Hematopoietic multipotent progenitor cell treated with erythropoietin and hydrocortisone succinate and interleukin-3 and kit ligand, for 8 days (in vitro differentiated cells): ENCODE measurements at regions not wholly inside any gene's neighbourhood (a gene's known extent, or its start where the extent isn't known, plus 50 kb on each side); places are given as distances from the start of the nearest gene placed in this dataset.
"Not testable (repeated sequence)": the region's sequence is repeated elsewhere in the genome, so short reads cannot be mapped to it uniquely, and the experiment has no call there.

Source experiments
- DNase-seq: peaks from one replicate; pipeline ENCODE4 v3.0.0-alpha.2; 2015

DNA sequence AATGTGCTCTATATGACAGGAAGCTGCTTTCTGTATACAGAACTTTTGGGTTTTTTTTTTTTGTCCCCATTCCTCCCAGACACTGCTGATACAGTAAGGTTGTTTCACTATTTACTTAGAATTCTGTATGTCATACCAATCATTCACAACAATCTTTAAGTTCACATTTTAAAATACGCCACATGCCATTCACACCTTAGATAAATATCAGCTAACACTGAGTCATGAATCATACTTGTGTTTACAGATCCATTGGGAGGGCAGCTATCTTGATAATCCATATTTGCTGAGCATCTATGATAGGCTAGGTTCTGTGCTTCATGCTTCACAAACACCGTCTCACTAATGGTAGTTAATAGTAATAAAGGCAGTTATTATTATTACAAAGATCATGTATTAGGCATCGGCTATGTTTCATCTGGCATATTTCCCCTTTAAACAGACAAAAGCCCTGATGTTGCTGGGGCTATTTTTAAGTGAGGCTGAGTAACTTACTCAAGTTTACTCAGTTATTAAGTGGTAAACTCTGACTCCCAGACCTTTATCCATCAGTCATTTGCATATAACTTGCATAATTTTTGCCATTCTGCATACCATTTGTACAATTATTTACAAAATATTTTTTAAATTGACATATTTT, 152.2 kb upstream of the HMHB1 start:
- no peak for DNase-seq

- DNase-seq: no peak
Measured at GRCh38 chr5:143658956-143659355, 153.0 kb upstream of the HMHB1 start.

- no peak for DNase-seq
Measured at GRCh38 chr5:143657647-143658285, 154.2 kb upstream of the HMHB1 start.

- DNase-seq: no peak
Measured at GRCh38 chr5:143653766-143654282, 158.1 kb upstream of the HMHB1 start.

DNA sequence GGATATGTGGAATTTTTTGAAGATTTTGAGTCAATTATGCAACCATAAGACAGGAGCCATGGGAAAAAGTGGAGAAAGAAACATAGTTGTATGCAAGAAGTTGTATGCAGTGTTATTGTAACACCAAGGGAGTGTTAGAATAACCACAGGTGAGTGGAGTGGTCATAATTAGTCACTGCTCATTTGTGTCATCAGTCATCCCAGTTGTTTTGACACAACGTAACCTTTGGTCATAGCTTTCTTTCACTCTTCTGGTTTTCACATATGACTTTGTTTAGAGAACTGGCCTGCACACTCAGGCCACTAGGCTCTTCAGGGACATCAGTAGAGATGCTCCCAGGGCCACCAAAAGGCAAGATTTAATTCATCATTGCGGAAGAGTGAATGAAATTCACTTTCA, 158.7 kb upstream of the HMHB1 start:
- DNase-seq: no peak

DNA sequence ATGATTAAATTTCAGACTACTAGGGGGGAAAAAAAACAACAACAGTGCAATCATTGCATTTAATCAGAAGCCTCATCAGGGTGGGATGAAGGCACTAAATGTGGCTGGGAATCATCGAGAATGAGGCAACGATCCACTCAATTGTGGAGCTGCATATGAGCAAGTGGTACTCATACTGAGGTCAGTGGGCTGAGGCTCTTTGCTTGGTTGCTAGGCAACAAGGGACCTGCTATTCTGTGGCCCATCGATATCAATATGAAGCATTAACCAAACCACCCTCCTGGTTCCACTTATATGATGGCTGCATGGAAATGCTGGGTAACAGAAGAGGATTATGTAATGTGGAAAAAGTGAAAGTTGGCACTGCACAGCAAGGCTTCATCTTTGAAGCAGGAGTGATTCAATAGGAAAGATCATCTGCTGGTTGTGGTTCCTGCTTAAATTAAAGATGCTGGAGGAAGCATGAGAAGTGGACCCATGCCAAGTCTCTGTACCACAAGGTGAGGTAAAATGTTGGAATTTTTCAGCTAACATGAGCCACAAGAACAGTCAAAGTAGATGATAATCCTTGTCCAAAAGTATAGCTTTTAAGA, 159.8 kb upstream of the HMHB1 start:
- DNase-seq: no peak

- DNase-seq: no peak
Measured at GRCh38 chr5:143649937-143650621, 161.9 kb upstream of the HMHB1 start.

DNA sequence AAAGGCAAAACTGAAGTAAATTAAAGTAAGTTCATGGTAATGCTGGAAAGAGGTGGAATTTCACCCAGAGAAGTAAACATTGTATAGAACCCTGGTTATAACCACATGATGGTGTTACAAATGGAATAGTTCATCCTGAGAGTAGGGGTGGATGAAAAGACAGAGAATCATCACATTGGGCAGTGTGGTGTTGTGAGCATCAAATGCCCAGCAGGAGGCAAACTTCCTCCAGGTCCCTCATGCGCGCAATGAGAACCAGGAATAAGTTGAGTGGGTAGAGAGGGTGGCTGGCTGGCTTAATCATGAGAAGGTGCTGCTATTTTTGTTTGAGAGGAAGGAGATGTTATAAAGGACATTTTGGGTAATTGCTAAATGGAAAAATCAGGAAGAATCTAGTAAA, 163.3 kb upstream of the HMHB1 start:
- no peak for DNase-seq

GRCh38 chr5:143646961-143647360, 165.0 kb upstream of the HMHB1 start:
- DNase-seq: no peak

- no peak for DNase-seq
Measured at GRCh38 chr5:143645356-143645755, 166.6 kb upstream of the HMHB1 start.

DNA sequence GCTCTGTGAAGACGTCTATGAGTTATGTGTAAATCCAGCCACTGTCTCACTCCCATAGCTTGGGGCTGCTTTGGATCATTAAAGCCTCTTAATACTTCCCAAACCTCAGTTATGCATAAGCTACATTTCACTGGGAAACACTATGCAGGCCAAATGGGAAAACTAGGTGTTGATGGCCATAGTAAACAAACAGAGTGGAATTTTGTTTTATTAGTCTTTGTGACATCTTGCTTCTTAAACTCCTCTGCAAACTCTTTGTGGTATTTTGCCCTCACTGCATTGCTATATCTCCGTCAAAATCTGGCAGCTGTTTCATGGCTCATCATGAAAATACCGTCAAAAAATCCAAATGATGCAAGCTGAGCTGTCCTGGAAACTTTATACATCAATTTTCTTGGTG, 167.2 kb upstream of the HMHB1 start:
- DNase-seq: no peak

- DNase-seq: no peak
Measured at GRCh38 chr5:143642791-143643190, 169.2 kb upstream of the HMHB1 start.

DNA sequence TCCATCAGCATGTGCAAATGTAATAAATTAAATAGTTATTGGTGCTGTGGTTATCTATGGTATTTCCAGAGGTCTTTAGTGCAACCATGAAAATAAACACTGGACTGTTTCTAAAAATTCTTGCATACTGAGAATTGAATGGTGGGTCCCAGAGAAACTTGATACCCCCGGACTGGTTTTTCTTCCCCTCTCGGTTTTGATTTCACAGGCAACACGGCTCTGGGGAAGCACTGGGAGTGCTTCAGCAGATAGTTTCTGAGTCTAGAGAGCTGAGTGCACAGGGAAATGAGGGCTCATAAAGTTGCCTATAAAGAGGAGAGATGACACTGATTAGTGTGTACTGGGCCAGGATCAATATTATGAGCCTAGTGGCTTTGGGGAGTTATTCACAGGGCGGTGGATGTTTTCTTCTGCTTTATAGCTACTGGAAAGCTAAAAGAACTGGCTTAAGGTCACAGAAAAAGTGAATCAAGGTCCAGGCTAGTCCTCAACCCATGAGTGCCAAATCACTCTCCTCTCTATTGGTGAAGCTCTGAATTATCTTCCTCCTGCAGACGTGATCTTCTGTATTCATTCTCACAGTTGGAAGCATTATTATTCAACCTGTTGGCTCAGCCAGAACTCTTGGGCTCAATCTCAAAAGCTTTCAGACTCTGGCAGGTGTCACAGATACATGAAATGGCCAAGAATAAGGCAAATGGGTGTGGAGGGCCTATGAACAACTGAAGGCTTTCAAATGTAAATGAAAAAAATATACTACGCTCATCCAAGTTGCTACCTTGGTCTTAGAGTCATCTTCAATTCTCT, 170.2 kb upstream of the HMHB1 start:
- DNase-seq: no peak

GRCh38 chr5:143638654-143639053, 173.3 kb upstream of the HMHB1 start:
- no peak for DNase-seq

DNA sequence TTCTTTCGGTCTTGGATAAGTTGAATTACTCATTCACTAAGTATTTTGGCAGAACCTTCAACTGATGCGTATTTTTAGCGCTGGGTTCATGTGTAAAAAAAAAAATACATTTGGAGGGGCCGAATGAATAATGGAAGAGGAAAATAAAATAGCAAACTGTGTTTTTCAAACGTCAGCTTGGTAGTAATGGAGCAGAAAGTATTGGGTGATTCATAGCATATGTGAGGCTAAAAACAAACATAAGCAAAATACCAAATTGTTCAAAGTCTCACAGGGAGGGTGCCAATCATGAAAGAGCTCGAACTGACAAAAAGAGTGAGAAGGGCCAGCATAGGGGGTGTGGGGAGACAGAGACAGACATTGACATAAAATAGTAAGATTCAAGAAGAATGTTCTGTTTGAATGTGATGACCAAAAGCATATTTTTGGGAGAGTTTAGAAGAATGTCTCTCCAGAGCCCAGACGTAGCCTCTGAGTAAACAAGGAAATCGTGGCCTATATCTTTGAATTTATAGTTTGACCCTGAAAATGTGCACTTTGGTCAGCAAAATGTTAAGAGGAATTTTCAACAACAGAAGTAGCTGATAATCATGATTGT, 174.9 kb upstream of the HMHB1 start:
- DNase-seq: no peak

DNA sequence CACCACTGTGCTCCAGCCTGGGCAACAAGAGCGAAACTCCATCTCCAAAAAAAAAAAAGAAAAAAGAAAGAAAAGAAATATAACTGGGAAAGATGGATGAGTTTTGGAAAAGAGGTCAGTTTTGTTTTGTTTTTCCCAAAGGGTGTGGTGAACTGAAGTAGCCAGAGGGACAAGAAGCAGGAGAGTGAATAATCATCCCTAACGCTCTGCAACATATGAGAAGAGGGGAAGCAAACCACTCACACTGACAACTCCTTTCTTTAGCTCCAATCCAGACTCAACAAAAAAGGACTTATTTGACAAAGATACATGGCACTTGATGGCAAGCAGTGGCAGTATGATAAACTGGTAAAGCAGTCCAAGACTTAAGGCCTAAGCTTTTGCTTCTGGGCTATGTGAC, 176.1 kb upstream of the HMHB1 start:
- DNase-seq: no peak

DNA sequence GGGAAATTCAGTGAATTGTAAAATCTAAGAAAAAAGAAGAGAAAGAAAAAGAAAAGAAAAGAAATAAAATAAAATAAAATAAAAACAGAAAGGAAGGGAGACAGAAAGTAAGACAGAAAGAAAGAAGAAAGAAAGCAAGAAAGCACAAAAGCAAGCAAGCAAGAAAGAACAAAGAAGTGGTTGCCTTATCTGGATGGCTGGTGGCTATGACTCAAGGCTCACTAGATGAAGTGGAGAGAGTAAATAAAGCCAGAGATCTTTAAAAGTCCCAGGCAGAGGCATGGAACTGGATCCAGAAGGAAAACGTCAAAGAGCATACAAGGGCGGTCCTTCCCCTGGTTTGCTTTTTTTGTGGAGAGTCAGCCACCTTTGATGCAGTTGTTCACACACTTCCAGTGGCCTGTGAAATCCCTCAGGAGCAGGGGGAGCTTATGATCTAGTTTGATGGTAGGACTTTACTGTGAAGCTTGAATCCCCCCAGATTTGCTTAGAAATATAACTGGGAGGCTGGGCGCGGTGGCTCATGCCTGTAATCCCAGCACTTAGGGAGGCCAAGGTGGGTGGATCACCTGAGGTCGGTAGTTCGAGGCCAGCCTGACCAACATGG, 176.7 kb upstream of the HMHB1 start:
- no peak for DNase-seq

GRCh38 chr5:143634689-143635088, 177.3 kb upstream of the HMHB1 start:
- no peak for DNase-seq

DNA sequence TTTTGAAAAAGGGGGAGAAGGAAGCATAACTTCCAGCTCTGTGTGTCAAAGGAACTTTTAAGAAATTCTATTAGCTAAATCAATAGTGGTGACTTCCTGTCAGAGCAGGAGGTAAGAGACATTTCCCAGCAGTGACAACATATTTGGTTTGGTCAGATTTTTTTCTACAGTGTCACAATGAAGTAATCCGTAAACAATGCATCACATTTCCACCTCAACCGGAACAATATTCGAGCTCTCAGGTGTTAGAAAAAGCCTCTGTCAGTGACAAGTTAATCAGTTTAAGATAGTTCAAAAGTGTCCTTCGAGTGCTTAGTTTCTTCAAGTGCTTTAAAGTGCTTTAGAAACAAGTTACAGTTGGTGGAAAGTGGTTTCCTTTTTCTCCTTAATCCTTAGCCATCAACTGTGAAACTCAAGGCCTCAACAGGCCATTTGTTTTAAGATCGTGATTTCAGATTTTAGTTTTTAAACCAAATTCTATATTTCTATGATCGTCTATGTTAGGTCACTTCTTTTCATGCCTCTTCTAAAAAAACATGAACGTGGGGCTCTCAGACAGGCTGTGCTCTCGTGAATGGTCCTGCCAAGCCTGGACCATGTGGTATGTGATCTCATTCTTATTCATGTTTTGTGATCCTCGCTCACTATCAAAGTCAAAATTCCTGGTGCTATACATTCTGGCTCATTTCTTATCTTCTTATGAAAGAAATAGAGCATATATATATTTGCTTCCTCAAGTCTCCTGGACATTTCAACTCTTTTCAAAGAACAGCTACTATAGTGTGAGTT, 181.9 kb upstream of the HMHB1 start:
- no peak for DNase-seq

DNA sequence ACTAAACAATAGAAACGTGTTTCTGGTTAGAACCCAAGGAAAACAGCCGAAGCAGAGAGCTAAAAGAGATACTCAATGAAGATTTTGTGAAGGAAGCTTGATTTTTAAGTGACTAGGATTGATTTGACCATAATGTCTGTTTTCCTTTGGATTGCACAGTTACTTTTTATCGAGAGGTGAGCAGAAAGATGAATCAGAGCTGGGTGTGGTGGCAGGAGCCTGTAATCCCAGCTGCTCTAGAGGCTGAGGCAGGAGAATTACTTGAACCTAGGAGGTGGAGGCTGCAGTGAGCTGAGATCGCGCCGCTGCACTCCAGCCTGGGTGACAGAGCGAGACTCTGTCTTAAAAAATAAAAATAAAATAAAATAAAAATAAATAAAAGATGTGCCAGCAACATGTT, 186.9 kb upstream of the HMHB1 start:
- DNase-seq: not testable (repeated sequence)

DNA sequence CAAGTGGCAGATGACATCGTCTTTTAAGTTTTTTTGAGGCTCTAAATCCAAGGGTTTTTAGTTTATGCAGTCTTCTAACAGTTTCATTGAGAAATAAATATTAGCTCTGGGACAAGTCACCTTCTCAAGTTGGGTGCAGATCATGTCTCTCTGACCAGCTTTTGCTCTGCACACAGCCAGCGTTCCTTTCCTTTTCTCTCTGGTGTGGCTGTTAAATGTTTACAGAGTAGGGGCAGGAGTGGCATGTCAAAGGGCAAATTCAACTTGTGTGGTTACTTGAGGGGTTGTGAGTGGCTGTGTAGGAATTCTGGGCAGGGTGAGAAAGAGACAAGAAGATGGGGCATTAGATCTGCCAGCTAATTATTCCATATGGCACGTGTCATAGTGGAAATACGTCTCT, 187.5 kb upstream of the HMHB1 start:
- no peak for DNase-seq
